Type B pancreatic cell (in vitro differentiated cells): ENCODE measurements at regions not wholly inside any gene's neighbourhood (a gene's known extent, or its start where the extent isn't known, plus 50 kb on each side); places are given as distances from the start of the nearest gene placed in this dataset.

Experiments used
- DNase-seq: peaks from one replicate; pipeline ENCODE4 v3.0.0; 2021; ENCODE audit warnings: mixed read lengths; ENCODE audit not compliant: unreplicated experiment; ENCODE audit errors: extremely low spot score
- H3K27ac Mint-ChIP-seq: 2 replicates; pipeline ENCODE4 v1.8.0; 2021; ENCODE audit warnings: mild to moderate bottlenecking, mixed read lengths
- H3K27me3 Mint-ChIP-seq: 2 replicates; pipeline ENCODE4 v1.8.0; 2021; ENCODE audit warnings: mixed read lengths
- H3K36me3 Mint-ChIP-seq: 2 replicates; pipeline ENCODE4 v1.8.0; 2021; ENCODE audit warnings: mixed read lengths
- H3K4me1 Mint-ChIP-seq: one replicate; pipeline ENCODE4 v1.8.0; 2021; ENCODE audit warnings: mixed read lengths; ENCODE audit not compliant: unreplicated experiment
- H3K4me3 Mint-ChIP-seq: 2 replicates; pipeline ENCODE4 v1.8.0; 2021; ENCODE audit warnings: mild to moderate bottlenecking, mixed read lengths
- H3K9me3 Mint-ChIP-seq: 2 replicates; pipeline ENCODE4 v1.8.0; 2021; ENCODE audit warnings: mixed read lengths
- CTCF ChIP-seq: fragments of 200-600 bp; sonication (generic); conservative IDR thresholded peaks from 2 replicates; pipeline ENCODE4 v1.5.0; 2021; ENCODE audit warnings: antibody characterized with exemption, mild to moderate bottlenecking

GRCh38 chr12:24697295-24697694 lies 251.6 kb downstream of the BCAT1 start:
- H3K27ac Mint-ChIP-seq: no peak overlapping the region
- peaks cover under 1% of the 10 kb centered on the region for H3K27me3 Mint-ChIP-seq
- H3K36me3 Mint-ChIP-seq: peaks cover 2% of the 10 kb centered on the region
- no peak overlapping the region for H3K4me3 Mint-ChIP-seq
- TF ChIP-seq CTCF: no peak
- peaks cover 3% of the 10 kb centered on the region for H3K4me1 Mint-ChIP-seq
- H3K9me3 Mint-ChIP-seq: peaks cover 6% of the 10 kb centered on the region
- no peak for DNase-seq

GRCh38 chr12:24696800-24697199 lies 252.1 kb downstream of the BCAT1 start:
- Mint-ChIP-seq H3K36me3 (peaks cover 5% of the 10 kb centered on the region), H3K4me3 (no peak overlapping the region), H3K27ac (no peak overlapping the region)

GRCh38 chr12:24695657-24696329 lies 253.1 kb downstream of the BCAT1 start:
- Mint-ChIP-seq H3K27ac (no peak overlapping the region), H3K36me3 (peaks cover 5% of the 10 kb centered on the region), H3K27me3 (peaks cover 4% of the 10 kb centered on the region), H3K4me1 (peaks cover 3% of the 10 kb centered on the region), H3K4me3 (no peak overlapping the region), H3K9me3 (peaks cover 9% of the 10 kb centered on the region)
- no peak for DNase-seq
- TF ChIP-seq CTCF: no peak

More at GRCh38 chr12:24696800-24697199, 252.1 kb downstream of the BCAT1 start:
- Mint-ChIP-seq H3K27me3 (peaks cover 3% of the 10 kb centered on the region), H3K4me1 (peaks cover 3% of the 10 kb centered on the region), H3K9me3 (peaks cover 9% of the 10 kb centered on the region)
- DNase-seq: no peak
- no peak for TF ChIP-seq CTCF

GRCh38 chr12:24695103-24695502 lies 253.8 kb downstream of the BCAT1 start:
- Mint-ChIP-seq H3K27ac (no peak overlapping the region), H3K4me3 (no peak overlapping the region), H3K4me1 (peaks cover 3% of the 10 kb centered on the region), H3K36me3 (peaks cover 5% of the 10 kb centered on the region), H3K9me3 (peaks cover 9% of the 10 kb centered on the region), H3K27me3 (peaks cover 11% of the 10 kb centered on the region)
- TF ChIP-seq CTCF: no peak
- no peak for DNase-seq

GRCh38 chr12:24688601-24689000 lies 260.3 kb downstream of the BCAT1 start:
- no peaks in the 10 kb centered on the region for H3K4me1 Mint-ChIP-seq
- peaks cover 8% of the 10 kb centered on the region for H3K36me3 Mint-ChIP-seq

More at GRCh38 chr12:24688601-24689000, 260.3 kb downstream of the BCAT1 start:
- no peak for DNase-seq
- H3K9me3 Mint-ChIP-seq: peaks cover 9% of the 10 kb centered on the region
- no peak overlapping the region for H3K4me3 Mint-ChIP-seq
- no peak for TF ChIP-seq CTCF
- no peak overlapping the region for H3K27ac Mint-ChIP-seq
- H3K27me3 Mint-ChIP-seq: peaks cover 35% of the 10 kb centered on the region
